Ascending aorta (tissue), 2 donors: ENCODE measurements at regions not wholly inside any gene's neighbourhood (a gene's known extent, or its start where the extent isn't known, plus 50 kb on each side); places are given as distances from the start of the nearest gene placed in this dataset.

ENCODE experiments used
- DNase-seq, 2 donors: peaks; one replicate each; pipeline ENCODE4 v3.0.0-alpha.2; 2019; ENCODE audit warnings: low spot score in 2 of 2
- H3K27ac ChIP-seq, 2 donors: fragments of 200-600 bp; sonication (generic); one replicate each; pipeline ENCODE4 v1.5.1; 2016 to 2017; ENCODE audit warnings: mild to moderate bottlenecking in 1 of 2
- H3K27me3 ChIP-seq: fragments of 200-600 bp; sonication (generic); one replicate; pipeline ENCODE4 v1.5.1; 2017
- H3K36me3 ChIP-seq, 2 donors: fragments of 200-600 bp; sonication (generic); one replicate each; pipeline ENCODE4 v1.5.1; 2016
- H3K4me1 ChIP-seq, 2 donors: fragments of 200-600 bp; sonication (generic); one replicate each; pipeline ENCODE4 v1.5.1; 2016 to 2017; ENCODE audit warnings: mild to moderate bottlenecking in 1 of 2
- H3K4me3 ChIP-seq, 2 donors: fragments of 200-600 bp; sonication (generic); one replicate each; pipeline ENCODE4 v1.5.1; 2016 to 2017; ENCODE audit warnings: mild to moderate bottlenecking in 1 of 2
- H3K9me3 ChIP-seq, 2 donors: fragments of 200-600 bp; sonication (generic); one replicate each; pipeline ENCODE4 v1.5.1; 2016
- intact Hi-C: fragments of 100-400 bp; cut with DNase I; formaldehyde crosslinking; loops from one replicate; pipeline ENCODE4 v1.15.1; 2023
- TF ChIP-seq, protein P1 (sequence below), 3 experiments: fragments of 200-600 bp in 2 of 3; fragments of 450-650 bp in 1 of 3; sonication (generic) in 2 of 3; IDR thresholded peaks; one replicate each; pipeline ENCODE4 v1.5.1; 2016 to 2019; ENCODE audit warnings: antibody characterized with exemption in 3 of 3, mild to moderate bottlenecking in 1 of 3, moderate library complexity in 1 of 3

DNA sequence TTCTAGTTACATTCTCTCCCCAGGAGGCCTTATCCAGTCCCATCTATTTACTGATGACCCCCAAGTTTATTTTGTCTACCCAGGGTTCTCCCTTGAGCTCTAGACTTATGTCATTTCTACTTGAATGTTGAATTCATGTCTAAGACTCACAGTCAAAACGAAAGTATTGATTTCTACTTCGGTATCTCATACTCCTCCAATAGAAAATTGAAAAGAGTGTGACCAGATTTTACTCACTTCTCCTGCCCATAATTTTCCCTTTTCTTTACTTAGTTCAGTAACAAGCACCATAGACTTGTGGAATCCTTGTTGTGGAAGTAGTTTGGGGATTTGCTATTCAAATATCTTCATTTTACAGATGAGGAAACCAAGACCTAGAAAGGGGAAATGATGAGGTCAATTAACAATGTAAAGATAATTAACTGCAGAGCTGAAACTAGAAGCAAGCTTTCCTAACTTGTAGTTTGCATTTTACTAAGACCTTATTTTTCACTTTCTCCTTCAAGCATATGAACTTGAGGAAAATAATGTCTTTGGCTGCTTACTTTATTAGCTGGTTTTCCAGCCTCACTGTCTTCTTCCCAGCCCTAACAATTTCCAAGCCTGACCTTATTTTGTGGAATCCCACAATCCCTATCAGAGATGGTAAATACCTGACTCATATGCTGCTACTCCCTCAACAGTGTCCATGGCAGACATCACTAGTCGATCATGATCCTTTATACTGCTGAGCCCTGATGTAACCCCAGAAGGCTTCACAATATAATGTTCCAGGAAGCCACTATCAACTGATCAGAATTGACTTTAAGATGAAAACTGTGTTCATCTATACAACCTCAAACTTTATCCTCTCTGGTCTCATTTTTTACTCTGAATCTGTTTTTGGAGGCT is 123.9 kb upstream of the AGBL1 start:
- H3K27ac ChIP-seq, result no peak overlapping the region
- intact Hi-C loops, result no loop called here
- H3K4me3 ChIP-seq, result no peak overlapping the region
- no peaks in the 10 kb centered on the region for H3K4me1 ChIP-seq
- H3K36me3 ChIP-seq, result no peaks in the 10 kb centered on the region
- TF ChIP-seq, protein P1, sequence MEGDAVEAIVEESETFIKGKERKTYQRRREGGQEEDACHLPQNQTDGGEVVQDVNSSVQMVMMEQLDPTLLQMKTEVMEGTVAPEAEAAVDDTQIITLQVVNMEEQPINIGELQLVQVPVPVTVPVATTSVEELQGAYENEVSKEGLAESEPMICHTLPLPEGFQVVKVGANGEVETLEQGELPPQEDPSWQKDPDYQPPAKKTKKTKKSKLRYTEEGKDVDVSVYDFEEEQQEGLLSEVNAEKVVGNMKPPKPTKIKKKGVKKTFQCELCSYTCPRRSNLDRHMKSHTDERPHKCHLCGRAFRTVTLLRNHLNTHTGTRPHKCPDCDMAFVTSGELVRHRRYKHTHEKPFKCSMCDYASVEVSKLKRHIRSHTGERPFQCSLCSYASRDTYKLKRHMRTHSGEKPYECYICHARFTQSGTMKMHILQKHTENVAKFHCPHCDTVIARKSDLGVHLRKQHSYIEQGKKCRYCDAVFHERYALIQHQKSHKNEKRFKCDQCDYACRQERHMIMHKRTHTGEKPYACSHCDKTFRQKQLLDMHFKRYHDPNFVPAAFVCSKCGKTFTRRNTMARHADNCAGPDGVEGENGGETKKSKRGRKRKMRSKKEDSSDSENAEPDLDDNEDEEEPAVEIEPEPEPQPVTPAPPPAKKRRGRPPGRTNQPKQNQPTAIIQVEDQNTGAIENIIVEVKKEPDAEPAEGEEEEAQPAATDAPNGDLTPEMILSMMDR (IDR thresholded peaks at IDR 0.05), result no peak
- DNase-seq, result no peak
- no peaks in the 10 kb centered on the region for H3K9me3 ChIP-seq
- no peaks in the 10 kb centered on the region for H3K27me3 ChIP-seq

DNA sequence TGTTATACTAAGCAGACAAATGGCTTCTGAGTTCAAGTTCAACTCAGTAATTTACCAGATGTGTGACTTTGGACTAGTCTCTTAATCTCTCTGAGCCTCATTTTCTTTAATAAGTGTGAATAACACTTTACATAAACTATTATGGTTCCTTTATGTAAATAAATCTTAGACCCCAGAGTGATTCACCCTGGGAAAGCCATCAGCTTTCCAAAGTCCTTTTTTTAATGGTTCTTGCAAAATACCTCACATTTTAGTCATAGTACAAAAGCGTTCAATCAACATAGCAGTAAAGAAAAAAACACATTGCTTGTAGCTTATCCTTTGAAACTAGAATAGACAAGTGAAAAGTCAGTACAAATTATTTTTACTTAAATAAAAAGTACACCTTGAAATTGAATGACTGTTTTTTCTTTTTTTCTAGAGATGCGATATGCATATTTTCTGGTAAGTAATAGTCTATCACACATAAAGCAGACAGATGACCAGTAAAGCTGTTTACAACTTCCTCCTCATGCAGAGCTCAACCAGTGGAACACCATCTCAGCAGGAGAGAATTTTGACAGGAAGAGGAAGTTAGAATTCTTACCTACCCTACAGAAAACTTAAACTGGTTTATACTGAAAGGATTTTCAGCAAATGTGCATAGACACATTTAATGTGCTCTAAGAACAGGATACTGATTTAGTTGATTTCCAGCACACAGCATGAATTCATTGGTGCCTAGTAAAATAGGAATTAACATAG is 123.0 kb upstream of the AGBL1 start:
- Histone ChIP-seq H3K36me3 (no peaks in the 10 kb centered on the region), H3K27me3 (no peaks in the 10 kb centered on the region), H3K4me1 (no peaks in the 10 kb centered on the region), H3K4me3 (no peak overlapping the region), H3K9me3 (no peaks in the 10 kb centered on the region), H3K27ac (no peak overlapping the region)
- TF ChIP-seq, protein P1 (IDR thresholded peaks at IDR 0.05), result no peak
- intact Hi-C loops, result no loop called here
- no peak for DNase-seq

DNA sequence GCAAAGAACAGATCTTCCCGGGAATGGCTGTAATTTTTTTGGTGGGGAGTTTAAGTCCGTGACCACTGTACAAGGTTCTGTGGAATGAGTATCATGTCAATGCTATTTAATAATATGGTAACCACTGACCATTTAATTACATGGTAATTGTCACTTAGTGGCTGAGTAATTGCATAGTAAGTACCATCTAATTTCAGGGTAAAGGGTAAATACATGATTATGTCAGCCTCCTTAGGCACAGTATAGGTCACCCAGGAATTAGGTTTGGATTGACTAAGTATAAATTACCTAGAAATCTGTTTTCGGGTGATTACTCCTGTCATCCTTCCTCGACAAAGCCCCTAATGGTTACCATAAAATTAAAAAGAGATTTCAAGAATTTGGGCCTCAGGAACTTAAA is 120.1 kb upstream of the AGBL1 start:
- intact Hi-C loops, result no loop called here
- DNase-seq, result no peak
- TF ChIP-seq, protein P1 (IDR thresholded peaks at IDR 0.05), result no peak

DNA sequence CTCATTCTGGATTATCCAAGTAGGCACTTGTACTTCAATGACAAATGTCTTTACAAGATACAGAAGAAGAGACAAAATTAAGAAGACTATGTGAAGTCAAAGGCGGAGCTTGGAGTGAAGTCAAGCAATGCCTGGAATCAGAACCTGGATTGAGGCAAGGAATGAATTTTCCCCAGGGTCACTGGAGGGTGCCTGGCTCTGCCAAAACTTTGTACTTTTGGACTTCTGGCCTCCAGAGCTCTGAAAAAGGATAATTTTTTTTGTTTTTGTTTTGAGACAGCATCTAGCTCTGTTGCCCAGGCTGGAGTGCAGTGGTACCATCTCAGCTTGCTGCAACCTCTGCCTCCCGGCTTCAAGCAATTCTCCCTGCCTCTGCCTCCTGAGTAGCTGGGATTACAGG is 119.3 kb upstream of the AGBL1 start:
- Histone ChIP-seq H3K9me3 (no peaks in the 10 kb centered on the region), H3K4me1 (no peaks in the 10 kb centered on the region), H3K27ac (no peak overlapping the region), H3K27me3 (no peaks in the 10 kb centered on the region), H3K36me3 (no peaks in the 10 kb centered on the region), H3K4me3 (no peak overlapping the region)
- intact Hi-C loops, result no loop called here
- no peak for DNase-seq
- TF ChIP-seq, protein P1 (IDR thresholded peaks at IDR 0.05), result no peak

More for the DNA sequence above, 120.1 kb upstream of the AGBL1 start:
- Histone ChIP-seq H3K9me3 (no peaks in the 10 kb centered on the region), H3K4me3 (no peak overlapping the region), H3K27ac (no peak overlapping the region), H3K4me1 (no peaks in the 10 kb centered on the region), H3K27me3 (no peaks in the 10 kb centered on the region), H3K36me3 (no peaks in the 10 kb centered on the region)

DNA sequence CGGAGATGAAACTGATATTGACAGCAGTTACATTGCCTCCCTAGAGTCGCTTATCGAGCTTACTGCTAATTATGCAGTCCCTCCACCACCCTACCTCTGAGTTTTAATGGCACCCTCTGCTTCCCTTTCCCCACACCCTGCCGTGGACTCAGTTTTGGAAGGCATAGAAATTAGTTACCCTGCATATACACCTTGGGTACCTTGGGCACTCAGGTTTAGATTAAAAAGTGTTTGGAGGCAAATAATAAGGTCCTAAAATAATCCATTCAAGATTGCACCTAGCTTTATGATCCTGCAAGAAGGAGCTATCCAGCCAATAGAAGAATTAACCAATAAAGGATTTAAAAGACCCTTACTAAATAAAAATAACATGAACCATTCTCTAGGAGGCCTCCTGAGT is 117.8 kb upstream of the AGBL1 start:
- H3K9me3 ChIP-seq, result no peaks in the 10 kb centered on the region
- TF ChIP-seq, protein P1 (IDR thresholded peaks at IDR 0.05), result no peak
- H3K4me1 ChIP-seq, result no peaks in the 10 kb centered on the region
- DNase-seq, result no peak
- H3K36me3 ChIP-seq, result no peaks in the 10 kb centered on the region
- intact Hi-C loops, result no loop called here
- no peak overlapping the region for H3K4me3 ChIP-seq
- no peaks in the 10 kb centered on the region for H3K27me3 ChIP-seq
- no peak overlapping the region for H3K27ac ChIP-seq
